ENCODE measurements at regions not wholly inside any gene's neighbourhood (a gene's known extent, or its start where the extent isn't known, plus 50 kb on each side); places are given as distances from the start of the nearest gene placed in this dataset.

DNA sequence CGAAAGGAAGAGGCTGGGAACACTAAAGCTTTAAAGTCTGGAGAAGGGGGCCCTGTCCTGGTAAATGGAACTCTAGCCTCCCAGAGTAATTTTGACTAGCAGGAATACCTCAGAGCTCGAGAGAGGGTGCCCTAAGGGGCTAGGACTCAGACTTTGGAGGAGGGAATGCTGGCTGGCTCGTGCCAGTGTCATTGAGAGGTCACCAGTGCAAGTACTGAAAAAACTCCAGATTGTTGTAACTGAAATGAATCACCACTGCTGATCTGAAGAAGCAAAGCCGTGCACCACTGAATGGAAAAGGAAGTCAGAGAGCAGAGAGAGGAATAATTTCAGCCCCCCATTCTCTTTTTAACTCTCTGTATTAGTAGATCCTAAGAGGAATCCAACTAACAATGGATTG, 690.2 kb downstream of the FAT4 start:
- TF ChIP-seq YY1 (IDR thresholded peaks at IDR 0.05; ENCODE audit: insufficient read depth, insufficient replicate concordance, low read depth, low read length) (no peak), ZNF619 (CRISPR knock-in tag; IDR thresholded peaks at IDR 0.05) (no peak), SNRNP70 (IDR thresholded peaks at IDR 0.05; ENCODE audit: low read depth, low read length) (no peak), HNF4G (IDR thresholded peaks at IDR 0.05; ENCODE audit: borderline replicate concordance, low read depth, low read length) (no peak), HNF4G (CRISPR knock-in tag; IDR thresholded peaks at IDR 0.05; ENCODE audit: borderline replicate concordance, low read depth) (no peak), TOE1 (CRISPR knock-in tag; IDR thresholded peaks at IDR 0.05) (no peak), POLR2AphosphoS5 (IDR thresholded peaks at IDR 0.05; ENCODE audit: low read depth, low read length) (no peak)
- TF ChIP-seq, protein P1, sequence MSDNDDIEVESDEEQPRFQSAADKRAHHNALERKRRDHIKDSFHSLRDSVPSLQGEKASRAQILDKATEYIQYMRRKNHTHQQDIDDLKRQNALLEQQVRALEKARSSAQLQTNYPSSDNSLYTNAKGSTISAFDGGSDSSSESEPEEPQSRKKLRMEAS (IDR thresholded peaks at IDR 0.05): no peak
- TF ChIP-seq, protein P2, sequence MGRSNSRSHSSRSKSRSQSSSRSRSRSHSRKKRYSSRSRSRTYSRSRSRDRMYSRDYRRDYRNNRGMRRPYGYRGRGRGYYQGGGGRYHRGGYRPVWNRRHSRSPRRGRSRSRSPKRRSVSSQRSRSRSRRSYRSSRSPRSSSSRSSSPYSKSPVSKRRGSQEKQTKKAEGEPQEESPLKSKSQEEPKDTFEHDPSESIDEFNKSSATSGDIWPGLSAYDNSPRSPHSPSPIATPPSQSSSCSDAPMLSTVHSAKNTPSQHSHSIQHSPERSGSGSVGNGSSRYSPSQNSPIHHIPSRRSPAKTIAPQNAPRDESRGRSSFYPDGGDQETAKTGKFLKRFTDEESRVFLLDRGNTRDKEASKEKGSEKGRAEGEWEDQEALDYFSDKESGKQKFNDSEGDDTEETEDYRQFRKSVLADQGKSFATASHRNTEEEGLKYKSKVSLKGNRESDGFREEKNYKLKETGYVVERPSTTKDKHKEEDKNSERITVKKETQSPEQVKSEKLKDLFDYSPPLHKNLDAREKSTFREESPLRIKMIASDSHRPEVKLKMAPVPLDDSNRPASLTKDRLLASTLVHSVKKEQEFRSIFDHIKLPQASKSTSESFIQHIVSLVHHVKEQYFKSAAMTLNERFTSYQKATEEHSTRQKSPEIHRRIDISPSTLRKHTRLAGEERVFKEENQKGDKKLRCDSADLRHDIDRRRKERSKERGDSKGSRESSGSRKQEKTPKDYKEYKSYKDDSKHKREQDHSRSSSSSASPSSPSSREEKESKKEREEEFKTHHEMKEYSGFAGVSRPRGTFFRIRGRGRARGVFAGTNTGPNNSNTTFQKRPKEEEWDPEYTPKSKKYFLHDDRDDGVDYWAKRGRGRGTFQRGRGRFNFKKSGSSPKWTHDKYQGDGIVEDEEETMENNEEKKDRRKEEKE (IDR thresholded peaks at IDR 0.05): no peak
